Right ventricle myocardium superior (tissue), 1 donor: ENCODE measurements at regions not wholly inside any gene's neighbourhood (a gene's known extent, or its start where the extent isn't known, plus 50 kb on each side); places are given as distances from the start of the nearest gene placed in this dataset.

Experiments used
- ATAC-seq: fragments of 200-7000 bp; cut with Tn5 transposase; one replicate; pipeline ENCODE4 v1.9.1; 2020; ENCODE audit warnings: mild to moderate bottlenecking; ENCODE audit not compliant: poor library complexity
- DNase-seq: peaks from one replicate; pipeline ENCODE4 v3.0.0-alpha.2; 2020
- intact Hi-C: fragments of 100-400 bp; cut with DNase I; formaldehyde crosslinking; loops from one replicate; pipeline ENCODE4 v1.11.2; 2022
- donor health status: DM: no; HTN: yes; CAD: no; lungs with severe emphysema.

DNA sequence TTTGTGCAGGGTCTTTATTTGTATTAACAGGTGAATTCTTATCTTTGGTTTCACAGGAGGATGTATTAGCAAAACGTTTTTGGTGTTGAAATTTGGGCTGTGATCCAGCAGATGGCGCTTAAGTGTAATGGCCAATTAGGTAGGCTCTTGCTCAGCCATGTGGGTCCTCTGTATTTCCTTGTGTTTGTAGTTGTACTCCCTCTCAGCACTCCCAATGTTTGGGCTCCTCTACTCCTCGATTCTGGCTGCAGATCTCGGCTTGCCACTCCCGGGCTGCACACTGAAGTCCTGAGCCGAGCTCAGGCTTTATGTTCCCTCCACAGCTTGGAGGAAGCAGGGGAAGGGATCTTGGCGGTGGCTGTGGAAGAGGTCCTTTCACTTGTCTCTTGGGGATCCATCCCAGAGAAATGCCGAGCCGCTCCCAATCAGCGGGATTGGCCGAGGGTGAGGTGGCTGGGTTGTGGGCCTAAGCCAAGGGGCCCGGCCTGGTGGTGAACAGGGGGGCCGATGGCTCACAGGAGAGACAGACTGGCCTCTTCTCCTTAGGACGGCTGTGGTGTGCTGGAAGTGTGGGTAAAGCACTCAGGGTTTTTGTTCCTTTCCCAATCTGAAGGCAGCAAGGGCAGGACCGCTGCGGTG is 133.7 kb downstream of the AEBP2 start:
- ATAC-seq, result no peak
- DNase-seq, result no peak
- intact Hi-C loops, result no loop called here

DNA sequence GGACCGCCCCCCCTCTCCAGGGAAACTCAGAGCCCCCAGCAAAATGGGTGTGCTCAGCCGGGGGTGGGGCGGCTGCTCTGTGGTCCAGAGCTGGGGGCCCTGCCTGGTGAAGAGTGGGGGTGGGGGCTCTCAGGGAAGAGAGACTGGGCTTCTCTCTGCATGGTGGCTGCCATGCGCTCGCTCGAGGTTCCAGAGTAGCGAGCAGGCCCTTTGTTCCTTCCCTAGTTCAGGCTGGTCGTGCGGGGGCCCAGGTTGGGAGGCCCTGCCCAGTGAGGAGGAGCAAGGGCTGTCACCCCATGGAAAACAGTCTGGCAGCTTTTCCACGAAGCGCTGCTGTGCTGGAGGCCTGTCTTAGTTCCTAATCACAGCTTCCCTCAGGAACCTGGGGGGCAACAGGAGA is 134.6 kb downstream of the AEBP2 start:
- DNase-seq (no peak), ATAC-seq (no peak)
- intact Hi-C loops, result no loop called here

DNA sequence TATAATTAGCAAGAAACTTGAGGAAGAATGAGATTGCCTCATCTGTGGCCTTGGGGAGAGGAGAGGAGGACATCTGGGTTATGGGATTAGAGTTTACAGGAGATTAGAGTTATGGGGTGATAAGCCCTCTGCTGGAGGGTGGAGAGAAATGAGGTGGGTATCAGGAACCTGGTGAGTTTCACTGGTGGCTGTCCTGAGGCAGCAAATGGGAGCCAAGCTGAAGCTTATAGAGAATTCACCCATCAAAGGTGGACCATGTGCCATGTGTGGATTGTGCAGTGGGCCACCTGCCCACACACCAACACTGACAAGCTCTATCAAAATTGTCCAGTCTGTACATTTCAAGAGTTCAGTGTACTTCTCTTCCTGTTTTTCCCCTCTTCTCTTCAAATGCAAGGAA is 135.3 kb downstream of the AEBP2 start:
- ATAC-seq (no peak), DNase-seq (no peak)
- intact Hi-C loops, result no loop called here

DNA sequence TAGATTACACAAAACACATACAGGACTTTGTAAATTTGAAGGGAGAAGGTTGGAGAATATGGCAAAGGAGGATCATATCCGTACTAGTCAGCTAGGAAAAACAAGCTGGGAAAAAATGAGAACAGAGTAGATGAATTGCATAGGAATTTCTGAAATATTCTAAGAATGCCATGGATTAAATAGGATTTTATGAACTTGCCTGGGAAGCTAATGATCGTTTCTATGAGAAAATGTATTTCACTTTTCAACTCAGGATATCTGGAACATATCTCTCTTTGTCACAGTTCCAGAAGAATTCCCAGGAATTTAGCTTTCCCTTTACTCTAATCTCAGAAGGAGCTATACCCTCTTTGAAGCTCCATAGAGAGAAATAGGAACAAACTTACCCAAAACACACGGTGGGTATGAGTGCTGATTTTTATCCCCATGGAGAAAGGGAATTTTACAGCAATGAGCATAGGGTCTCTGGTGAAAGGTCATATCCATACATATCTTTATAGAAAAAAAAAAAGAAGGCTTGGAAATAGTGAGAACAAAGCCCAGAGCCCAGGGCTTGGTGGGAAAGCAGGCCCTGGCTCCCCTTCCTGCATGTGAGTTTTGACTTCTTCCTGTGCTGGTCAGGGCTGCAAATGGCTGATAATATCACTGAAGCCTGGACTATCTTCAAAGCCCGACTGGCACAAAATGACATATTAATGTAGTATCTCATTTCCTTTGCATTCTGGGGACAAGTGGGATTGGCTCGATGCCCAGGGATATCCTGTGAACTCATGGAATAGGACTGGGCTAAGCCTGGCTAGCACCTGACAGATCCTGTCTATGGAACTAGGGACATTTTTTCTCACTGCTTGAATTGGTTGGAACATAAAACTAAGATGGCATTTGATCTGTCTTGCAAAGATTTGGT is 136.3 kb downstream of the AEBP2 start:
- DNase-seq (peak; percentile 61), ATAC-seq (peak; percentile 86)
- intact Hi-C loops, result no loop called here

DNA sequence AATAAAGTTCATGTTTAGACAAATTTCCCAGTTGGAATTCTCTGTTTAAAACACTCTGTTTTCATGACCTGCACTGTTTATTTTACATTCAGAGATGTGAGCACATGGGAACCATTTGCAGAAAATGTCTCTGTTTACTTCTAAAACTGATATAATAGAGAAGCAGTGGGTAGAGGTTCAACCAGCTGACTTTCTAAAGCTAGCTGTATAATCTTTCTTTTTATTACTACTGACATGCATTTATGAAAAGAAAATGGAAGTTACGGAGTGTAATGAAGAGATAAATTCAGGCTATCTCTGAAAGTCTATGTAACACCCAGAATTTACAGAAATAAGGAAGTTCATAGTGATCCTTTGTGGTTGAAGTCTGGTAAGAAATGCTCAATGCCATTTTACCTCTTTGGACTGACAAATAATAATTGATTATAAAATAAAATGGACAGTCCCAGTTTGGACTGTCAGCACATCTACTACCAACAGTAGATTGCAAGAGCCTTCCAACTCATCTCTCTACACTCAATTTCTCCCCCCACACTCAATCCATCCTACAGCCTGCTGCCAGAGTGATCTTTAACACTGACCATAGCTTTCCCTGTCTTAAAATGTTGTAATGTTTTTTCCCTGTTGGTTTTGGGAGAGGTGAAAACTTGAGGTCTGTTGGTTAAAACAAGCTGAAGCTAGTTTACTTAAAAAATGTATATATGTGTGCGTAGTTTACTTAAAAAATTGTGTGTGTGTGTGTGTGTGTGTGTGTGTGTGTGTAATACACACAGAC is 137.4 kb downstream of the AEBP2 start:
- DNase-seq, result no peak
- no peak for ATAC-seq
- intact Hi-C loops, result no loop called here

DNA sequence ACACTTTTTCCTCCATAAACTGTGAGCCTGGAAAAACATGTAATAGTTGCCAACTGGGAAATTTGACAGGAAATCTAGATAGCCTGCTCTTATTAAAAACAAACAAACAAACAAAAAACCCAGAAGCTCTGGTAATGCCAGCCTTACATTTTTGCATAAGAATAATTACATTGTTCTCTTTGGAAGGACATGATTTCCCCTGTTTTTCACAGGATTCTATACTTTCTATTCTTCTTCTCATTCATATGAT is 137.9 kb downstream of the AEBP2 start:
- intact Hi-C loops, result no loop called here
- no peak for ATAC-seq
- DNase-seq, result no peak

DNA sequence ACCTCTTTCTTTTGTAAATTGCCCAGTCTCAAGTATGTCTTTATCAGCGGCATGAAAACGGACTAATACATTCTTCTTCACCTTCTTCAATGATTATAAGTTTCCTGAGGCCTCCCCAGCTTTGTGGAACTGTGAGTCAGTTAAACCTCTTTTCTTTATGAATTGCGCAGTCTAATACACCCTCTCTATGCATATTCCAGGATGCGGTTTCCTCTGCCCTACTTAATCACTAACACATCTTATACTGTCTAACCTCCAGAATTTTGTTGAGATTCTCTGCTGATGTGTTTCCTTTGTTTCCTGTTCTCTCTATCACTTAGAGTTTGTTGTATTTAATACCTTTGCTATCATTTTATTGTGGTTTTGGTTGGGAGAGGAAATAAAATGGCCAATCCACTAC is 145.4 kb downstream of the AEBP2 start:
- ATAC-seq, result no peak
- DNase-seq, result no peak
- intact Hi-C loops, result no loop called here

DNA sequence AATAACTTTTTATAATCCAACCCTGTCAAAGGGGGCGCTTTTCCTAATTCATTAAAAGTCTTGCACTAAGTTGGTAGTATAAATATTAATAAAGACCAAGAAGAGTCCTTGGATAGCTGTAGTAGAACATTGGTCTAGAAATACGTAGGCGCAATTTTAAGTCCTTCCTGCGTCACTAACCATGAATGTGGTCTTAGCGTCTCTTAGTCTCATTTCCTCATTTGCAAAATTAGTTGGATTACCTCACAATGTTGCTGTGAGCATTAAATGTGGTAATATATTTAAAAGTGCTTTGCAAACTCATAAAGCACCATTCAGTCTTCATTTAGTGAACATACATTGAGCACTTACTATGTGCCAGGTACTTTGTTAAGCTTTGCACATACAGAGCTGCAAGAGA is 149.7 kb downstream of the AEBP2 start:
- ATAC-seq (no peak), DNase-seq (no peak)
- intact Hi-C loops, result no loop called here

DNA sequence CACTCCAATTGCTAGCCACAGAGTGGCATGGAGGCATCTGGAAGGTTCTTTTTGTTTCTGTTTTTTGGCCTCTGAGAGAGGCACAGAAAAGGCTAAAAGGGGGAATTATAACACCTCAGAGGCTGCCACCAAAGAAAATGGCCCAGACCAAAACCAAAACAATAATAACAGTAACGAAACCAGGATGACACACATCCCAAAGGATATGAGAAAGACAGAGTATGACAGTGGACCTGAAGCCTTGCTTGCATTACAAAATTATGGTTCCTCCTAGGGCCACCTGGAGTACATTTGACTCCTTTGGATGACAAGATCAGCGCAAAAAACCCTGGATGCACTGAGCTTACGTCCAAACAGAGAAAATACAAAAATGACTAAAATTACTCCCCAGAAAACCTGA is 152.7 kb downstream of the AEBP2 start:
- DNase-seq (no peak), ATAC-seq (no peak)
- intact Hi-C loops, result no loop called here

DNA sequence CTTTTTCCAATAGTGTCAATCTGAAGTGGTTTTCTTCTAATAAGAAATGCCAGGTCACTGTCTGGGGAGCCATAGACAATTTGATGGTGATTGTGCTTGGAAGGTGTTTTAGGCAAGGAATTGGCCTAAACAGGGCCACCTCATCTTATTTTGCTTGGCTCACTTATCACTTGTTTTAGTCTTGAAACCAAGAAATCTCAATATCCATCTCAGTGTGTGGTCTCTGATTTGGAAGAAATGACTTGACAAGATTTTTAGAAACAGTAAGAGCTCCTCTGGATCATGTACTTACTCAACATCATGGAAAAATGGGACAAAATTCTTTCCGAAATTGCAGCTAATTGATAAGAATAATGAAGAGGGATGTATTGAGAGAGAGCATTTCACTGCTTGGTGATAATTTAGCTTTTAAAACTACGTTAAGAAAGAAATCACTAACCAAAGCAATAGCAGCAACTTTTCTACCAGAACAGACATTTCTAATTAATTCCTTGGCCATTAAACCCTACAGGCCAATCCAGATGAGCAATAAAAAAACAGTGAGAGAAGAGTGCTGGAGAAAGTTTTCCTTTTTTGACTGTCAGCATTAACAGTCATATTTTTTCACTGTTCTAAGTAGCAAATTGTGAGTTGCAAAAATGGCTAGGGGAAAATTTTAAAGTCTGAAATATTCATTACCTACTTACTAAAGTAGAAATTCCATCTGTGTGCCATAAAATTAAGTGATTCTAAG is 157.3 kb downstream of the AEBP2 start:
- intact Hi-C loops, result no loop called here
- DNase-seq (no peak), ATAC-seq (no peak)

DNA sequence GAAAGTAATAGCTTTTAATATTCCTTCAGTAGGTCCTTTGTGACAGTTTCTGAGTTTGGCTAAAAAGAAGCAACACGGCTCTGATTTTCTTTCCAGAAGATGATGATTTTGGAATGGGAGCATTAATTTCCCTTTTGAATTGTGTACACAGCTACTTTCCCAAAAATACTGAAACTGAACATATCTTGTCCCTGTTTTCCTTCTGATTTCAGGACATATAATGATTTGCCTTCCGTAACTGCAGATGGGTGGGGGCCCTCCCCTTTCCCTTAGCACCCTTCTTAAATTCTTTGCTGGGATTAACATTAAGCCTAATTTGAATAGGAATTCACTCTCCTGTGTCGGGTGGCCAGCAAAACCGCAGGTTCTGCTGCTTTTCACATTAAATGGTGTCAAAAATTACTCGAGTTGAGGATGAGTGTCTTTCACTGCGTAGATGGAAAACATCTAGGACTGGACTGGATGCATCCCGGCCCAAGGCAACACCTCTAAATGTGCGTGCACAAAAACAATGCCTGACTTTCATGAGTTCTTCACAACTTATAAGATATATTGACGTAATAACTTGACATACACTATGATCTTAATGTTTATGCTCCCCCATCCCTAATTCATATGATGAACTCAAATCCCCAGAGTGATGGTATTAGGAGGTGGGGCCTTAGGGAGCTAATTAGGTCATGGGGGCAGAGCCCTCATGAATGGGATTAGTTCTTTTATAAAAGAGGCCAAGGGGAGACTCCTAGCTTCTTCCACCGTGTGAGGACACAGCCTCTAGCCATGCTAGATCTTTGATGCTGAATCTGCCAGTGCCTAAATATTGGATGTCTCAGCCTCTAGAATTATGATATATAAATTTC is 158.1 kb downstream of the AEBP2 start:
- intact Hi-C loops, result no loop called here
- ATAC-seq (no peak), DNase-seq (no peak)

DNA sequence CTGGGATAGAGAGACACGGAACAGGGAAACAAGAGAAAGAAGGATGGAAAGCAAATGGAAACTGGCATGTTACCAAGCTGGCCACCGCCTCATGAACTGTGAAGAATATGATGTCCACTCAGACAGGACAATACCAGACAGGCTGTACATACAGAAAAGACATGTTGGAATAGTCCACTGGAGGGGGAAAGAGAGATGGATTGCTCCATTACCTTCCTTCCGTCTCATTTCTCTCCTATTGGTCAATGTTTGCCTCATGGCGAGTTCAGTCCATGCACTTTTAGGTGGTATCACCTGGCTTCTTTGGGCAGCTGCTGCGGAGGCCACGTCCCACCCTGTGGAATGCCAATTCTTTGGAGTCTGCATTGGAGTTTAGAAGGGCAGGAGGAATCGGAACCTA is 166.4 kb downstream of the AEBP2 start:
- intact Hi-C loops, result no loop called here
- no peak for DNase-seq
- ATAC-seq, result no peak

DNA sequence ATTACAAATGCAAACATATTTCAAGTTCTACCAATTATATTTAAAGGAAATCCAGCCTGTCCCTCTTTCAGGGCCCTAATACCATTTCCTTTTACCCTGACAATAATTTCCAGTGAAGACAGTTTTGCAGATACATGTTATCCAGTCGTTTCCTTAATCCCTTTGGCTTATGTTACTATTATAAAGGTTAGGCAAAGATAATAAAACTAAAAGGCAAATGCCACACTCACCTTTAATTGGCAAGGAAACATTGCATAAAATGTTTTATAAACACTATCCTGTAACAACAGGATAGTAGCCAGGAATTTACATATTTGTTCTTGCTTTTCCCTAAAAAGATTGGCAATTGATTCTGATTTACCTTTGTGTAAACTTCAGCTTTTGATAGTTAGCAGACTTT is 168.7 kb downstream of the AEBP2 start:
- intact Hi-C loops, result no loop called here
- no peak for DNase-seq
- ATAC-seq, result no peak

DNA sequence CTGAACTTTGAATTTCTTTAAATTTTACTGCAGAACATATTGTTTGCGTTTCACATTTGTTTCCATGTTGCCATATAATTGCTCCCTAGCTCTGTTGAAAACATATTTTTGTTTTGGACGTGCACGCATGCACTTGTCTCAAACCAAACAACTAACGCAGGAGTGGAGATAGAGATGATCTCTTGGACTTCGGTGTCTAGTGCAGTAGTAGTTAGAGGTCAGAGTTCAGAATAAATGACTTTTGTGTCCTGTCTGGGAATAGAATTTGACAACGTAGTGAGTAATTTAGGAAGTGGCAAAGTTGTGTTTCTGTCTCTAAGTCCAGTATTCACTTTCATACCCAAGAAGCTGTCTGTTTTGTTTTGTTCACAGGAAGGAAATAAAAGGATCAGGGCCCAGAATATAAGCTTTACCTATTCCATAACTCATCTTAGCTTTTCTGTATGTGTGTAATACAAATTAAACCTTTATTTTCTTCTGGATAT is 173.8 kb downstream of the AEBP2 start:
- ATAC-seq (no peak), DNase-seq (no peak)
- intact Hi-C loops, result no loop called here

DNA sequence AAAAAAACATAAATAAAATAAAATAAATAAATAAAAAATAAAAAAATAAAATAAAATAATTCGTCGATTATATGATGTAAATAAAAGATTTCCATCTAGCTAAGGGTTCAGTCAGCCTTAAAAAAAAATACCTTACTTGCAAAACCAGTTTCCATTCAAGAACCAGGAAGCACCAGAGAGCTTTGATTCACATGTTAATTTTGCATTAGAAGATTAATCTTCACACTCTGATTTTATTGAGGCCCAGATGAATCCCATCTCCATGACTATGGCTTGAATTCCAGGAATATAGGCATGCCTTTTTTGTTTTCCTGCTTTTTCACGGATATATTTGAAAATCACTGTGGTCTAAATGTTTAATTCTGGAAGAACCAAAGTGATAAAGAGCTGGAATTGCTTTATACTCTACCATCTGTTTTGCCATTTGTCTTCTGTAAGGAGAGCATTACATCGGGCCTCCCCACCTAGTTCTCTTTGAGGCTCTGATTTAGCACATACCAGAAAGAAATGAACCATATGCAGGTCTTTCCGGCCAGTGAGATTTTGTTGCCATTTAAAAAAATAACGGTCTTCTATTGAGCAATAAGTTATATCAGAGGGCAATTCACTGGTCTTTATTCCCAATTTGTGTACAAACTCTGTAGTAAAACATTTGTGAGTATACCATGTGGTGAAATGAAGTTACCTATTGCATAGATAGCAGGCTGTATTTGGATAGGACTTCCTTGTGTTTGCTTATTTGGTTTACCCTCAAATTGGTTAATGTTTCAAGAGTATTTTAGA is 175.5 kb downstream of the AEBP2 start:
- ATAC-seq, result no peak
- no peak for DNase-seq
- intact Hi-C loops, result no loop called here

DNA sequence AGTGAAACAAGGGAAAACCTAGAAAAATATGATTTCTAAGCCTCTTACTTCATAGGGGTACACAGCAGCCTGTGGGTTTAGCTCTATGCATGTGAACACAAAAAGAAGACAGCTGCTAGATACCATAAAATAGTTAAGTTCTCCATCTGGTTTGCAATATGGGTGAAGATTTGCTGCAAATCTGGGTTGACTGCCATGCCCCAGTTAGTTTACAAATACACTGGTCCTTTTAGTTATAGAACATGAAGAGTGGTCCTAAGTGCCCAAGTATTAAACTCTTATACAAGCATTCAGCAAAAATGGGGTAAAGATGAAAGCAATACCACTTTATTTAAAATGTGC is 176.1 kb downstream of the AEBP2 start:
- intact Hi-C loops, result no loop called here
- ATAC-seq (no peak), DNase-seq (no peak)

DNA sequence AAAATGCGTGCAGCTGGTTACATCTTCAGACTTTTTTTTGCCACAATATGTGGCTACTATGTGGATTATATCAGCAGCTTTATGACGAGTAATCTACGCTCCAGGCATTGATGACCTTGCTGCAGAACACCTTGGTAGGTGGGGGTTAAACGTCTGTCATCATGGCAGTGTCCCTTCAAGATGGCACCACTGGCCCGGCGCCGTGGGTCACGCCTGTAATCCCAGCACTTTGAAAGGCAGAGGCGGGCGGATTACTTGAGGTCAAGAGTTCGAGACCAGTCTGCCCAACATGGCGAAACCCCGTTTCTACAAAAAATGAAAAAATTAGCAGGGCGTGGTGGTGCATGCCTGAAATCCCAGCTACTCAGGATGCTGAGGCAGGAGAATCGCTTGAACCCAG is 177.5 kb downstream of the AEBP2 start:
- intact Hi-C loops, result no loop called here
- ATAC-seq (no peak), DNase-seq (no peak)

DNA sequence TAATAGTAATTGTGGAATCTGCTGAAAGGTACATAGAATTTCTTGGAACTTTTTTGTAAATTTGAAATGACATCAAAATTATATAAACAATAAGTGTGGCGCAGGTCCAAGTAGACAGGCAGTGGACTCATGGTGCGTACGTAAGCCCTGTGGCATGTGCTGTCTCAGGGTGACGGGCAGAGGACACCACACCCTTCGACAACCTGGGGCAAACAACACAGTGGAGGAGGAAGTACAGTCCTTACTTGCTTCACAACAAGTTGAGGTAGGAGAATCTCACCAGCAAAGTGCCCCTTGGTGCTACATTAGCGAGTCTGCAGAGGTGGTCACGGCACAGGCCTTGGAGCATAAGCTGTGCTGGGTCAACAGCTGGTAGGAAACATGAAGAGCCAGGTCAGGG is 180.9 kb downstream of the AEBP2 start:
- intact Hi-C loops, result no loop called here

More for the DNA sequence above, 180.9 kb downstream of the AEBP2 start:
- ATAC-seq (no peak), DNase-seq (no peak)
